Activated naive CD4-positive, alpha-beta T cell treated with anti-CD3 and anti-CD28 coated beads for 36 hours (primary cell): ENCODE measurements at regions not wholly inside any gene's neighbourhood (a gene's known extent, or its start where the extent isn't known, plus 50 kb on each side); places are given as distances from the start of the nearest gene placed in this dataset.

Experiments used
- CTCF ChIA-PET: fragments of 350-600 bp; sonication (Branson Sonifier 250); formaldehyde crosslinking; loops from one replicate; lab custom pipeline; 2021; ENCODE audit warnings: antibody characterized with exemption; lab: Charles Lee
- DNase-seq: peaks from one replicate; pipeline ENCODE4 v3.0.0-alpha.2; 2020
- H3K27ac Mint-ChIP-seq: one replicate; pipeline ENCODE4 v1.8.0; 2021; ENCODE audit warnings: mild to moderate bottlenecking, mixed read lengths
- H3K27me3 Mint-ChIP-seq: one replicate; pipeline ENCODE4 v1.8.0; 2021; ENCODE audit warnings: low read depth, mixed read lengths
- H3K36me3 Mint-ChIP-seq: one replicate; pipeline ENCODE4 v1.8.0; 2021; ENCODE audit warnings: low read depth, mixed read lengths
- H3K4me1 Mint-ChIP-seq: one replicate; pipeline ENCODE4 v1.8.0; 2021; ENCODE audit warnings: low read depth, mixed read lengths
- H3K4me3 Mint-ChIP-seq: one replicate; pipeline ENCODE4 v1.8.0; 2021; ENCODE audit warnings: mild to moderate bottlenecking, moderate library complexity, mixed read lengths
- H3K9me3 Mint-ChIP-seq: one replicate; pipeline ENCODE4 v1.8.0; 2021; ENCODE audit warnings: mixed read lengths
- intact Hi-C: fragments of 100-400 bp; cut with micrococcal nuclease; formaldehyde crosslinking; loops from one replicate; pipeline ENCODE4 v1.15.1; 2023

GRCh38 chr16:66152181-66152580, 214.3 kb upstream of the CDH5 start:
- intact Hi-C loops, result no loop called here
- Mint-ChIP-seq H3K4me1 (no peaks in the 10 kb centered on the region), H3K9me3 (no peaks in the 10 kb centered on the region), H3K36me3 (no peaks in the 10 kb centered on the region), H3K4me3 (no peak overlapping the region), H3K27me3 (peaks cover 11% of the 10 kb centered on the region), H3K27ac (no peak overlapping the region)
- DNase-seq, result no peak
- CTCF ChIA-PET, result no interaction called here

DNA sequence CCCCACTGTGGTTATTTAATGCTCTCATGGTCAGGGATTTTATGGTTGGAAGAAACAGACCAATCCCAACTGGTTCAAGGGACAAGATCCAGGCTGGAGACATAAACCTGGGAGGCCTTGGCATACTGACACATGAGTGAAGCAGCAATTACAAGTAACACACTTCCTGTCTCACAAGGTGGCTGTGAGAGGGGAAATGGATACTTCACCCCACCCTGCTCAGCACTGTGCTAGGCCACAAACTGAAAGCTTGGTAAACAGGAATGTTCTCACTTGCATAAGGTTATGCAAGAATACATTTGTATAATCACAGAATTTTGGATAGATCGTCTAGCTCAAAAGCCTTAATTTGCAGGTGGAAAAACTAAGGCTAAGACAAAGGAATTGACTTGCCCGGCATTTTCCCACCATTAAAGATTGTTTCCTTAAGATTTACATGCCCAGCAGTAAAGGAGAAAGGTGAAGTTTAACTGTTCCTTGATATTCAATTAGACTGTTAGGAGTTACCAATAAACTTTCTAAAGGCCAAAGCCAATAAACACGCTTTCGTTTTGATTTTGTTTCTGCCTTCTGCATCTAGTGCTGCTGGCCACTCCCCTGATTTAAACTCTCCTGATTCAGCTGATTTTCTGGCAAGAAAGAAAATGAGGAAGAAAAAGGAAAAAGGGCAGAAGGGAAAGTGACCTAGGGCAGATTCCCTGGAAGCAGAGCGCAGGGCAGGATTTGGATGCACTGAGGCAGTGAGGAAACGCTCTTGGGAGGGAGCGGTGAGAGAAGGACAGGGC, 215.6 kb upstream of the CDH5 start:
- intact Hi-C loops, result no loop called here
- Mint-ChIP-seq H3K9me3 (no peaks in the 10 kb centered on the region), H3K36me3 (no peaks in the 10 kb centered on the region), H3K27ac (no peak overlapping the region), H3K27me3 (peaks cover 9% of the 10 kb centered on the region), H3K4me3 (no peak overlapping the region), H3K4me1 (no peaks in the 10 kb centered on the region)
- no peak for DNase-seq
- CTCF ChIA-PET, result no interaction called here

- Mint-ChIP-seq H3K36me3 (no peaks in the 10 kb centered on the region), H3K4me1 (no peaks in the 10 kb centered on the region), H3K27ac (no peak overlapping the region), H3K4me3 (no peak overlapping the region), H3K27me3 (peaks cover 13% of the 10 kb centered on the region), H3K9me3 (no peaks in the 10 kb centered on the region)
- CTCF ChIA-PET, result no interaction called here
- DNase-seq, result no peak
- intact Hi-C loops, result no loop called here
These were observed 219.2 kb upstream of the CDH5 start for GRCh38 chr16:66147291-66147690.

GRCh38 chr16:66146798-66147197, 219.7 kb upstream of the CDH5 start:
- H3K36me3 Mint-ChIP-seq, result no peaks in the 10 kb centered on the region
- peaks cover 13% of the 10 kb centered on the region for H3K27me3 Mint-ChIP-seq
- intact Hi-C loops, result no loop called here
- CTCF ChIA-PET, result no interaction called here
- no peak overlapping the region for H3K4me3 Mint-ChIP-seq
- H3K4me1 Mint-ChIP-seq, result no peaks in the 10 kb centered on the region
- no peak overlapping the region for H3K27ac Mint-ChIP-seq
- no peak for DNase-seq
- no peaks in the 10 kb centered on the region for H3K9me3 Mint-ChIP-seq

DNA sequence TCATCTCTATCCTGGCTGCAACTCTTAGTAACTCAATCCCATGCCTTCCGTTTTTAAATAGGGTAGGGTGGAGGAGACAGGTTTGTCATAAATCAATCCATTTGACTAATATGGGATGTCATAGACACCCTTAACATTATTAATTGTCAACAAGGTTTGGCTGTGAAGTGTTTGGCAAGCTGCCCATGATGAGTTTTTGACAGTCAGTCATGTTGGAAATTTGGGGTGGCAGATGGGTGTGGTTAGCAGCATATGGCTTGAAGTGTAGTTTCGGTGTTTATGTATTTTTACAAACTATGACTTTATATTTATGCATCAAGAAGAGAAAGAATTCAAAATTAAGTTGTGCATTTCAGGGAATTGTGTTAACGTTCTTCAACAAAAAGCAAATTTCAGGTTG, 221.8 kb upstream of the CDH5 start:
- Mint-ChIP-seq H3K27me3 (peaks cover 13% of the 10 kb centered on the region), H3K4me1 (no peaks in the 10 kb centered on the region), H3K4me3 (no peak overlapping the region), H3K36me3 (no peaks in the 10 kb centered on the region), H3K27ac (no peak overlapping the region), H3K9me3 (no peaks in the 10 kb centered on the region)
- no peak for DNase-seq
- CTCF ChIA-PET, result no interaction called here
- intact Hi-C loops, result no loop called here

- Mint-ChIP-seq H3K4me1 (no peaks in the 10 kb centered on the region), H3K9me3 (no peaks in the 10 kb centered on the region), H3K27ac (no peak overlapping the region), H3K4me3 (no peak overlapping the region), H3K36me3 (no peaks in the 10 kb centered on the region), H3K27me3 (peaks cover 10% of the 10 kb centered on the region)
- intact Hi-C loops, result no loop called here
- DNase-seq, result no peak
- CTCF ChIA-PET, result no interaction called here
These were observed 223.1 kb upstream of the CDH5 start for GRCh38 chr16:66143415-66143814.

GRCh38 chr16:66141885-66142284, 224.6 kb upstream of the CDH5 start:
- Mint-ChIP-seq H3K4me3 (no peak overlapping the region), H3K9me3 (no peaks in the 10 kb centered on the region), H3K36me3 (no peaks in the 10 kb centered on the region), H3K27me3 (peaks cover 10% of the 10 kb centered on the region), H3K4me1 (no peaks in the 10 kb centered on the region), H3K27ac (no peak overlapping the region)
- DNase-seq, result no peak
- CTCF ChIA-PET, result no interaction called here
- intact Hi-C loops, result no loop called here

DNA sequence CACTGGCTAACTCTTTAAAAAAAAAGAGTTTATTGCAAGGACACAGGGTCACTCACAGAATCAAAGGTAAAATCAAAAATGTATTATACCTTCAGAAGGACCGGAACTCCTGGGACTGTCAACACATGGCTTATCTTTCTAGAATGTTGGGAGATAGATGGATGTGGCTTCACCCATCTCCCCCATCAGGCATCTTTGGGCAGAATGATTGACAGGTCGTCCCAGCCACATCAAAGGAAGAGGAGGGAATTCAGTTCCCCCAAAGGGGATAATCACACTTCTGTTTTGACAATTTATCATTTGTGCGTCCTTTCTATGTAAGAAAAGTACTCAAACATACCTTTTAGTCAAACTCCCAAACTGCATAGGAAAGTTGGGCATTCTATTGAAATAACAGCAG, 228.6 kb upstream of the CDH5 start:
- Mint-ChIP-seq H3K27me3 (peaks cover 4% of the 10 kb centered on the region), H3K27ac (no peak overlapping the region), H3K9me3 (no peaks in the 10 kb centered on the region), H3K4me3 (no peak overlapping the region), H3K4me1 (no peaks in the 10 kb centered on the region), H3K36me3 (no peaks in the 10 kb centered on the region)
- intact Hi-C loops, result no loop called here
- CTCF ChIA-PET, result no interaction called here
- DNase-seq, result no peak

DNA sequence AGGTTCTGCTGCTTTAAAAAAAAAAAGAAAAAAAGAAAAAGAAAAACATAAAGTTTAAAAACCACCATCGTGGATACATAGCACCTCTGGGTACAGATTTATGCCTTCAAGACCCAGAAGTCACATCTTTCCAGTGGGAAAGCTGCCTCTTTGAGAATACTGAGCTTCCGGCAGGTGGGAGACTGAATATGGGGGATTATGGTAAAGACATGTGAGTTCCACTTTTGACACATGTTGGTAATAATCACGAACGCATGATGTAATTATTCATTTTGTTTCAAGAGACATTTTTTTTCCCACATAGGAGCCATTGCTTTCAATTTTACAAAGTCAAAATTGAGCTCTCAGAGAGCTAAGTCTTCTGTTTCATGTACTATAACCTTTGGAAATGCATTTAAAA, 229.7 kb upstream of the CDH5 start:
- peaks cover 4% of the 10 kb centered on the region for H3K27me3 Mint-ChIP-seq
- H3K4me3 Mint-ChIP-seq, result no peak overlapping the region
- CTCF ChIA-PET, result no interaction called here
- H3K9me3 Mint-ChIP-seq, result no peaks in the 10 kb centered on the region
- no peak for DNase-seq
- H3K27ac Mint-ChIP-seq, result no peak overlapping the region
- H3K4me1 Mint-ChIP-seq, result no peaks in the 10 kb centered on the region
- intact Hi-C loops, result no loop called here
- H3K36me3 Mint-ChIP-seq, result no peaks in the 10 kb centered on the region

DNA sequence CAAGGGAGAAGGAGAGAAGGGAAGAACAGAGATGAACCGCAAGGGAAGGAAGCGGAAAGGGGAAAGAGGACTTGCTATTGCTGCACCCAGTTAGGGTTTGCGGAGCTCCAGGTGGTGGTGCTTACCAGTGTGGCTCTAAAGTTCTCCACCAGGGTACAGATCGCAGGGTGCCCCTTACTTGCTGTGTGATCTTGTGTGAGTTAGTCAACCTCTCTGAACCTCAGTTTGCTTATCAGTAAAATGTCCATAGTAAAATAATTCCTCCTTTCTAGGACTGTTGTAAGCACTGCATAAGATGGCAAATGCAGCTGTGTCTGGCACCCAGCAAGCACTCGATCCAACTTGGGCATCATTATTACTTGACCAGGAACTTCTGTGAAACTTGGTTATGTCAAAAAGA, 230.7 kb upstream of the CDH5 start:
- H3K9me3 Mint-ChIP-seq, result no peaks in the 10 kb centered on the region
- H3K27ac Mint-ChIP-seq, result no peak overlapping the region
- intact Hi-C loops, result no loop called here
- CTCF ChIA-PET, result interaction anchor here (0.6 kb wide), 1 partner anchor 340 kb away, joined by 4 read pairs; no protein-coding TSS in a partner anchor
- no peaks in the 10 kb centered on the region for H3K4me1 Mint-ChIP-seq
- no peak for DNase-seq
- H3K27me3 Mint-ChIP-seq, result peaks cover 4% of the 10 kb centered on the region
- H3K36me3 Mint-ChIP-seq, result no peaks in the 10 kb centered on the region
- H3K4me3 Mint-ChIP-seq, result no peak overlapping the region

GRCh38 chr16:66135421-66135831, 231.1 kb upstream of the CDH5 start:
- DNase-seq, result no peak
- CTCF ChIA-PET, result no interaction called here
- Mint-ChIP-seq H3K4me1 (no peaks in the 10 kb centered on the region), H3K4me3 (no peak overlapping the region), H3K36me3 (no peaks in the 10 kb centered on the region), H3K27ac (no peak overlapping the region), H3K27me3 (peaks cover 4% of the 10 kb centered on the region), H3K9me3 (no peaks in the 10 kb centered on the region)
- intact Hi-C loops, result no loop called here

DNA sequence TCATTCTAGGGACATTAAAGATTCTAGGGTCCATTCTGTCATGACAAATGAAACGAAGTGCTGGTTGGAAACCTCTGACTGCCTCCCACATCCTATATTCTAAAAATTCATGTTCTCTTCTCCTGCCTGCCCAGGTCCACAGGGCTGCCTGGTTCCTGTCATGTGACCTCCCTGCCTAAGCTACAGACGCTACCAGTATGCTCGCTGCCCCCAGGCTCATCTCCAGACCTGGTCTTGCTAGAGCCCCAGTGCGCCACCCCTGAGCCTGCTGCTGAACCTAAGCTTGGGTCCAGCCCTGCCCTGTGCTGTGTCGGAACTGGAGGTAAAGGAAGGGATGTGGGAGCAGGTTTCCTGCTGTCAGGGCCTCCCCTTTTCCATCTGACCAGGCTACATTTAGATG, 231.6 kb upstream of the CDH5 start:
- H3K4me1 Mint-ChIP-seq, result no peaks in the 10 kb centered on the region
- CTCF ChIA-PET, result no interaction called here
- H3K9me3 Mint-ChIP-seq, result no peaks in the 10 kb centered on the region
- no peak for DNase-seq
- intact Hi-C loops, result no loop called here
- no peaks in the 10 kb centered on the region for H3K36me3 Mint-ChIP-seq
- H3K27me3 Mint-ChIP-seq, result peaks cover 2% of the 10 kb centered on the region
- no peak overlapping the region for H3K27ac Mint-ChIP-seq
- no peak overlapping the region for H3K4me3 Mint-ChIP-seq

DNA sequence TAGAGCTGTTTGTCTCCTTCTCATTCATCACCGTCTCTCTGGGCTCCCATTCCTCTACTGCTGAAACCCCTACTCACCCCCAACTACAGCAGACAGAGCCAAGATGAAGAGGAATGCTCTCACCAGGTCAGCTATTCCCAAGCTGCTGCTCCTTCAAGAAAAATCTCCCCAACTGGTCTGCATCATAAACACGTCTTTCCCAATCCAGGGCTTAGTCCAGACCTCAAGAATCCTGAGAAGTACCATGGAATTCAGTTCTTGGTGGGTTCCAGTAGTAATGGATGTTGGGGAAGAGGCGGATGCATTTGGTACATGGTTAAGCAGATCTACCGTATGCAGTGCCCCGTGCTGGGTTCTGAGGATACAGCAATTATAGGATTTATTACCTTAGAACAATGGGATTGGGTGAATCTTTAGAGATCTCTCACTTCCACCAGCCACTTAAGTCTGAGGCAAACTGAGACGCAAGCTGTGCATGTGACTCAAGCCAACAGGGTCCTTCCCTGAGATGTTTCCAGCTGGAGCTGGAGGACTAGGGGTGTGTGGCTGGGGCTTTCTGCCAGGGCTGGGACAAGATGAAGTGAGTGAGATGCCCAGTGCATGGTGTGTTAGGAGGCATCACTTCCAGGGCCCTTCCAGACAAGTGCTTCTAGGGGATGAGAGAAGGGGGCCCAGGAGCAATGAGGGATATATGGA, 232.7 kb upstream of the CDH5 start:
- Mint-ChIP-seq H3K9me3 (no peaks in the 10 kb centered on the region), H3K27me3 (peaks cover 1% of the 10 kb centered on the region), H3K4me1 (no peaks in the 10 kb centered on the region), H3K27ac (no peak overlapping the region), H3K4me3 (no peak overlapping the region), H3K36me3 (no peaks in the 10 kb centered on the region)
- CTCF ChIA-PET, result no interaction called here
- no peak for DNase-seq
- intact Hi-C loops, result no loop called here
